ENCODE measurements at regions not wholly inside any gene's neighbourhood (a gene's known extent, or its start where the extent isn't known, plus 50 kb on each side); places are given as distances from the start of the nearest gene placed in this dataset.

DNA sequence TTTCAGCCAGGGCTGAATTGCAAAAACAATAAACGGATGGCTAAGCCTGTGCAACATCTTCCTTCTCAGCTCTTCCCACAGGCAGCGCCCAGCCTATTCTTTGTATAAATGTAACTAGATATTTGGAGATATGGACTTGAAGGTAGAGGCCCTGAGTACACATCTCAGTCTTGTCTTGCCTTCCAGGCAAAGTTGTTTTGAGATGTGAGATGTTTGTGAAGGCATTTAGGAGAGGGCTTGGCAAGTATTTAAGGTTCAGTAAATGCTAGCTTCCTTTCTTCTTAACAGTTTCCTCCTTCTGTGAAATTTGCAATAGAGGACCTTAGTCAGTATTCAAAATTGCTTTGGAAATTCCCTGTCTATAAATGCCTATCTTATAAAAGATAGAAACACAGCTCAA lies 228.8 kb downstream of the NR2F1-AS1 start:
- in situ Hi-C loops (cut with HindIII; ENCODE audit: low pct_unique_long_range_greater_than_20kb, low sequenced_read_pairs), result no loop called here
- Histone ChIP-seq H3K9me3 (ENCODE audit: control insufficient read depth, insufficient read depth, low read depth, low read length) (no peaks in the 10 kb centered on the region), H3K4me3 (ENCODE audit: low read depth in 2 of 2, low read length in 2 of 2) (no peak overlapping the region), H3K27me3 (ENCODE audit: control insufficient read depth, insufficient read depth, low read length) (no peaks in the 10 kb centered on the region), H3K36me3 (ENCODE audit: control insufficient read depth, insufficient read depth, low read length) (no peaks in the 10 kb centered on the region), H3K27ac (ENCODE audit: low read length) (no peak overlapping the region), H3K4me1 (ENCODE audit: control insufficient read depth, insufficient read depth, low read length) (peaks cover 6% of the 10 kb centered on the region; the same call in 1 of the 2 replicates)
- ATAC-seq, result no peak
- intact Hi-C loops (cut with micrococcal nuclease; ENCODE audit: unreplicated experiment), result no loop called here
- DNase-seq (ENCODE audit: low read depth, low spot score), result no peak
- no TSS peak for BruUV-seq (replicated peaks)
- CTCF ChIA-PET, result no interaction called here
- POLR2A ChIA-PET, result no interaction called here
- no peak for TF ChIP-seq SIN3A (IDR thresholded peaks at IDR 0.05; ENCODE audit: borderline replicate concordance, insufficient read depth, low read depth, low read length)
- TF ChIP-seq POLR2AphosphoS5 (IDR thresholded peaks at IDR 0.05; ENCODE audit: low read depth, low read length), result no peak
- TF ChIP-seq, protein P1, sequence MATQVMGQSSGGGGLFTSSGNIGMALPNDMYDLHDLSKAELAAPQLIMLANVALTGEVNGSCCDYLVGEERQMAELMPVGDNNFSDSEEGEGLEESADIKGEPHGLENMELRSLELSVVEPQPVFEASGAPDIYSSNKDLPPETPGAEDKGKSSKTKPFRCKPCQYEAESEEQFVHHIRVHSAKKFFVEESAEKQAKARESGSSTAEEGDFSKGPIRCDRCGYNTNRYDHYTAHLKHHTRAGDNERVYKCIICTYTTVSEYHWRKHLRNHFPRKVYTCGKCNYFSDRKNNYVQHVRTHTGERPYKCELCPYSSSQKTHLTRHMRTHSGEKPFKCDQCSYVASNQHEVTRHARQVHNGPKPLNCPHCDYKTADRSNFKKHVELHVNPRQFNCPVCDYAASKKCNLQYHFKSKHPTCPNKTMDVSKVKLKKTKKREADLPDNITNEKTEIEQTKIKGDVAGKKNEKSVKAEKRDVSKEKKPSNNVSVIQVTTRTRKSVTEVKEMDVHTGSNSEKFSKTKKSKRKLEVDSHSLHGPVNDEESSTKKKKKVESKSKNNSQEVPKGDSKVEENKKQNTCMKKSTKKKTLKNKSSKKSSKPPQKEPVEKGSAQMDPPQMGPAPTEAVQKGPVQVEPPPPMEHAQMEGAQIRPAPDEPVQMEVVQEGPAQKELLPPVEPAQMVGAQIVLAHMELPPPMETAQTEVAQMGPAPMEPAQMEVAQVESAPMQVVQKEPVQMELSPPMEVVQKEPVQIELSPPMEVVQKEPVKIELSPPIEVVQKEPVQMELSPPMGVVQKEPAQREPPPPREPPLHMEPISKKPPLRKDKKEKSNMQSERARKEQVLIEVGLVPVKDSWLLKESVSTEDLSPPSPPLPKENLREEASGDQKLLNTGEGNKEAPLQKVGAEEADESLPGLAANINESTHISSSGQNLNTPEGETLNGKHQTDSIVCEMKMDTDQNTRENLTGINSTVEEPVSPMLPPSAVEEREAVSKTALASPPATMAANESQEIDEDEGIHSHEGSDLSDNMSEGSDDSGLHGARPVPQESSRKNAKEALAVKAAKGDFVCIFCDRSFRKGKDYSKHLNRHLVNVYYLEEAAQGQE (IDR thresholded peaks at IDR 0.05; ENCODE audit: insufficient read depth in 1 of 2, low read depth in 2 of 2, low read length in 1 of 2), result no peak
- TF ChIP-seq, protein P2, sequence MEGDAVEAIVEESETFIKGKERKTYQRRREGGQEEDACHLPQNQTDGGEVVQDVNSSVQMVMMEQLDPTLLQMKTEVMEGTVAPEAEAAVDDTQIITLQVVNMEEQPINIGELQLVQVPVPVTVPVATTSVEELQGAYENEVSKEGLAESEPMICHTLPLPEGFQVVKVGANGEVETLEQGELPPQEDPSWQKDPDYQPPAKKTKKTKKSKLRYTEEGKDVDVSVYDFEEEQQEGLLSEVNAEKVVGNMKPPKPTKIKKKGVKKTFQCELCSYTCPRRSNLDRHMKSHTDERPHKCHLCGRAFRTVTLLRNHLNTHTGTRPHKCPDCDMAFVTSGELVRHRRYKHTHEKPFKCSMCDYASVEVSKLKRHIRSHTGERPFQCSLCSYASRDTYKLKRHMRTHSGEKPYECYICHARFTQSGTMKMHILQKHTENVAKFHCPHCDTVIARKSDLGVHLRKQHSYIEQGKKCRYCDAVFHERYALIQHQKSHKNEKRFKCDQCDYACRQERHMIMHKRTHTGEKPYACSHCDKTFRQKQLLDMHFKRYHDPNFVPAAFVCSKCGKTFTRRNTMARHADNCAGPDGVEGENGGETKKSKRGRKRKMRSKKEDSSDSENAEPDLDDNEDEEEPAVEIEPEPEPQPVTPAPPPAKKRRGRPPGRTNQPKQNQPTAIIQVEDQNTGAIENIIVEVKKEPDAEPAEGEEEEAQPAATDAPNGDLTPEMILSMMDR (IDR thresholded peaks at IDR 0.05), result no peak
- TF ChIP-seq TCF7L2 (IDR thresholded peaks at IDR 0.05; ENCODE audit: low read depth, low read length), result no peak

DNA sequence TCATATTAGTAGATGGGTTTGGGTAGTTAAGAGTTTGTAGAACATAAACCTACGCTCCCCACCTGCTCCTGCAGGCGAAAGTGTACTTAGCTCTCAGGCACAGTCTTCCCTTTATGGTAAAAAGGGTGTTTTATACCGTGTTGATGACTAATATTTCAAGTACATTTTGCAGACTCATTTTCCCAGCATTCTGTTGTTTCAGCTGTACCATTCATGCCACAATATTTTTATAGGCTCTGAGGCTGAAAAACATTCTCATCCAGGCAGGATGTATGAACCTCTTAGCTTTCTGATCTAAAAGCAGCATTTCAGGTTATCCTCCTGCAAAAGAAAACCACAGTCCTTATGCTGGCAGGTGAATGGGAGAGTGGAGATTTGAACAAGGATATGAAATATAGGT lies 231.4 kb downstream of the NR2F1-AS1 start:
- ATAC-seq (no peak), DNase-seq (ENCODE audit: low read depth, low spot score) (no peak)
- Histone ChIP-seq H3K27ac (ENCODE audit: low read length) (no peak overlapping the region), H3K4me3 (ENCODE audit: low read depth in 2 of 2, low read length in 2 of 2) (no peak overlapping the region), H3K4me1 (ENCODE audit: control insufficient read depth, insufficient read depth, low read length) (no peaks in the 10 kb centered on the region; the same call in 1 of the 2 replicates), H3K27me3 (ENCODE audit: control insufficient read depth, insufficient read depth, low read length) (no peaks in the 10 kb centered on the region), H3K9me3 (ENCODE audit: control insufficient read depth, insufficient read depth, low read depth, low read length) (no peaks in the 10 kb centered on the region), H3K36me3 (ENCODE audit: control insufficient read depth, insufficient read depth, low read length) (no peaks in the 10 kb centered on the region)
- CTCF ChIA-PET, result no interaction called here
- BruUV-seq (replicated peaks), result no TSS peak
- intact Hi-C loops (cut with micrococcal nuclease; ENCODE audit: unreplicated experiment), result no loop called here
- TF ChIP-seq POLR2AphosphoS5 (IDR thresholded peaks at IDR 0.05; ENCODE audit: low read depth, low read length) (no peak), SIN3A (IDR thresholded peaks at IDR 0.05; ENCODE audit: borderline replicate concordance, insufficient read depth, low read depth, low read length) (no peak), TCF7L2 (IDR thresholded peaks at IDR 0.05; ENCODE audit: low read depth, low read length) (no peak)
- TF ChIP-seq, protein P1 (IDR thresholded peaks at IDR 0.05; ENCODE audit: insufficient read depth in 1 of 2, low read depth in 2 of 2, low read length in 1 of 2), result no peak
- TF ChIP-seq, protein P2 (IDR thresholded peaks at IDR 0.05), result no peak
- in situ Hi-C loops (cut with HindIII; ENCODE audit: low pct_unique_long_range_greater_than_20kb, low sequenced_read_pairs), result no loop called here
- POLR2A ChIA-PET, result no interaction called here
